Liver (tissue), 8 donors: ENCODE measurements at regions not wholly inside any gene's neighbourhood (a gene's known extent, or its start where the extent isn't known, plus 50 kb on each side); places are given as distances from the start of the nearest gene placed in this dataset.

Experiments used
- DNase-seq: peaks from one replicate; pipeline ENCODE4 v3.0.0-alpha.2; 2017; ENCODE audit warnings: low spot score
- H3K27ac ChIP-seq, 2 donors: one replicate each; pipeline ENCODE4 v1.7.0; 2013; ENCODE audit warnings: inconsistent platforms in 2 of 2, low read length in 2 of 2, control low read depth in 1 of 2, low read depth in 1 of 2, mild to moderate bottlenecking in 1 of 2
- H3K27me3 ChIP-seq, 4 donors: one replicate each; pipeline versions ENCODE4 v1.6.1 to v1.7.0; 2013; ENCODE audit warnings: low read length in 3 of 4, inconsistent platforms in 1 of 4, mild to moderate bottlenecking in 1 of 4, moderate library complexity in 1 of 4; ENCODE audit not compliant: control insufficient read depth in 4 of 4, insufficient read depth in 4 of 4
- H3K36me3 ChIP-seq, 4 donors: one replicate each; pipeline versions ENCODE4 v1.6.1 to v1.7.0; 2013; ENCODE audit warnings: low read length in 3 of 4, mild to moderate bottlenecking in 3 of 4, low read depth in 1 of 4, moderate library complexity in 1 of 4; ENCODE audit not compliant: control insufficient read depth in 4 of 4, insufficient read depth in 3 of 4
- H3K4me1 ChIP-seq, 4 donors: one replicate each; pipeline versions ENCODE4 v1.6.1 to v1.7.0; 2013; ENCODE audit warnings: low read length in 3 of 4, mild to moderate bottlenecking in 3 of 4, moderate library complexity in 1 of 4; ENCODE audit not compliant: control insufficient read depth in 4 of 4, insufficient read depth in 4 of 4
- H3K4me3 ChIP-seq, 3 donors: one replicate each; pipeline versions ENCODE4 v1.6.1 to v1.7.0; 2013; ENCODE audit warnings: low read length in 3 of 3, control low read depth in 1 of 3, low read depth in 1 of 3, mild to moderate bottlenecking in 1 of 3
- H3K9ac ChIP-seq, 2 donors: one replicate each; pipeline ENCODE4 v1.7.0; 2013; ENCODE audit warnings: low read length in 2 of 2, mild to moderate bottlenecking in 2 of 2, moderate library complexity in 2 of 2, control low read depth in 1 of 2, low read depth in 1 of 2
- H3K9me3 ChIP-seq, 4 donors: one replicate each; pipeline versions ENCODE4 v1.6.1 to v1.7.0; 2013; ENCODE audit warnings: low read length in 3 of 4; ENCODE audit not compliant: control insufficient read depth in 4 of 4
- ATF3 ChIP-seq: IDR thresholded peaks from 2 replicates; pipeline ENCODE4 v1.6.1; 2016; ENCODE audit warnings: antibody characterized with exemption
- CTCF ChIP-seq: fragments of 150-350 bp; IDR thresholded peaks from 2 replicates; pipeline ENCODE4 v1.5.1; 2017; ENCODE audit warnings: improper control_type of control experiment, low read depth, low read length; ENCODE audit not compliant: missing input control
- EGR1 ChIP-seq, 2 donors: IDR thresholded peaks; 2 replicates each; pipeline ENCODE4 v1.6.1; 2016 to 2018; ENCODE audit warnings: antibody characterized with exemption in 2 of 2, low read depth in 2 of 2
- FOXA1 ChIP-seq: IDR thresholded peaks from 2 replicates; pipeline ENCODE4 v1.6.1; 2016; ENCODE audit warnings: antibody characterized with exemption
- FOXA2 ChIP-seq: IDR thresholded peaks from 2 replicates; pipeline ENCODE4 v1.6.1; 2016; ENCODE audit warnings: antibody characterized with exemption
- GABPA ChIP-seq, 2 donors: IDR thresholded peaks in 1 of 2; conservative IDR thresholded peaks in 1 of 2; 2 replicates each; pipeline ENCODE4 v1.6.1; 2016; ENCODE audit warnings: antibody characterized with exemption in 2 of 2, mild to moderate bottlenecking in 1 of 2, moderate library complexity in 1 of 2
- HNF4A ChIP-seq, 2 donors: conservative IDR thresholded peaks; 2 replicates each; pipeline ENCODE4 v1.6.1; 2016; ENCODE audit warnings: antibody characterized with exemption in 2 of 2, mild to moderate bottlenecking in 2 of 2
- HNF4G ChIP-seq: IDR thresholded peaks from 2 replicates; pipeline ENCODE4 v1.6.1; 2016; ENCODE audit warnings: antibody characterized with exemption
- JUND ChIP-seq, 2 donors: IDR thresholded peaks; 2 replicates each; pipeline ENCODE4 v1.6.1; 2016; ENCODE audit warnings: antibody characterized with exemption in 2 of 2
- MAX ChIP-seq: IDR thresholded peaks from 2 replicates; pipeline ENCODE4 v1.6.1; 2016; ENCODE audit warnings: antibody characterized with exemption
- NR2F2 ChIP-seq: IDR thresholded peaks from 2 replicates; pipeline ENCODE4 v1.6.1; 2016; ENCODE audit warnings: antibody characterized with exemption
- RAD21 ChIP-seq, 2 donors: IDR thresholded peaks; 2 replicates each; pipeline ENCODE4 v1.6.1; 2016; ENCODE audit warnings: antibody characterized with exemption in 2 of 2, mild to moderate bottlenecking in 2 of 2
- REST ChIP-seq: IDR thresholded peaks from 2 replicates; pipeline ENCODE4 v1.6.1; 2016; ENCODE audit warnings: antibody characterized with exemption, mild to moderate bottlenecking
- RXRA ChIP-seq, 2 donors: IDR thresholded peaks; 2 replicates each; pipeline ENCODE4 v1.6.1; 2017 to 2018; ENCODE audit warnings: antibody characterized with exemption in 2 of 2, mild to moderate bottlenecking in 1 of 2
- SP1 ChIP-seq: IDR thresholded peaks from 2 replicates; pipeline ENCODE4 v1.6.1; 2018; ENCODE audit warnings: antibody characterized with exemption, mild to moderate bottlenecking
- TAF1 ChIP-seq: conservative IDR thresholded peaks from 2 replicates; pipeline ENCODE4 v1.6.1; 2016; ENCODE audit warnings: antibody characterized with exemption, mild to moderate bottlenecking
- YY1 ChIP-seq: IDR thresholded peaks from 2 replicates; pipeline ENCODE4 v1.6.1; 2016; ENCODE audit warnings: antibody characterized with exemption, mild to moderate bottlenecking
- WGBS: extraction: QIAGEN DNeasy Blood & Tissue Kit; methylation state at CpG from one replicate; pipeline ENCODE4 v1.1.7; 2013; 5-methylcytosine and 5-hydroxymethylcytosine counted together
- donor health status: healthy.
- donor health status: healthy.
- donor health status: healthy.
- donor health status: healthy.
- donor health status: healthy.

- Histone ChIP-seq H3K36me3 (no peaks in the 10 kb centered on the region), H3K9ac (no peak overlapping the region), H3K27me3 (no peaks in the 10 kb centered on the region), H3K9me3 (no peaks in the 10 kb centered on the region), H3K4me1 (no peaks in the 10 kb centered on the region), H3K4me3 (no peak overlapping the region), H3K27ac (no peak overlapping the region)
- no peak for DNase-seq
- no peak for TF ChIP-seq FOXA2
- TF ChIP-seq HNF4A (conservative IDR thresholded peaks at IDR 0.05), result no peak
- no peak for TF ChIP-seq NR2F2
- no peak for TF ChIP-seq TAF1
- TF ChIP-seq ATF3, result no peak
- no peak for TF ChIP-seq FOXA1
- no peak for TF ChIP-seq CTCF
- no peak for TF ChIP-seq YY1
- no peak for TF ChIP-seq REST
- TF ChIP-seq RXRA (IDR thresholded peaks at IDR 0.05), result no peak
Measured at GRCh38 chr4:106796876-106797275, 239.2 kb downstream of the DKK2 start.

- WGBS, result 56% methylated on average over 1 of the region's 1 CpG
- Histone ChIP-seq H3K4me1 (no peaks in the 10 kb centered on the region), H3K36me3 (no peaks in the 10 kb centered on the region), H3K4me3 (no peak overlapping the region), H3K9ac (no peak overlapping the region), H3K27ac (no peak overlapping the region), H3K27me3 (no peaks in the 10 kb centered on the region), H3K9me3 (no peaks in the 10 kb centered on the region)
- no peak for DNase-seq
- no peak for TF ChIP-seq CTCF
- no peak for TF ChIP-seq NR2F2
- TF ChIP-seq JUND (IDR thresholded peaks at IDR 0.05), result no peak
- TF ChIP-seq ATF3, result no peak
- TF ChIP-seq EGR1 (IDR thresholded peaks at IDR 0.05; ENCODE audit: low read depth in 2 of 2), result no peak
- TF ChIP-seq SP1, result no peak
- TF ChIP-seq FOXA1, result no peak
- TF ChIP-seq GABPA (IDR thresholded peaks at IDR 0.05 in 1 of 2, conservative IDR thresholded peaks at IDR 0.05 in 1 of 2), result no peak
- TF ChIP-seq MAX, result no peak
- TF ChIP-seq TAF1, result no peak
- no peak for TF ChIP-seq RAD21 (IDR thresholded peaks at IDR 0.05)
- TF ChIP-seq YY1, result no peak
- no peak for TF ChIP-seq REST
- TF ChIP-seq HNF4G, result no peak
Measured at GRCh38 chr4:106795326-106795725, 240.8 kb downstream of the DKK2 start.
